SK-N-SH treated with all-trans-retinoic acid at 6 μM for 48 hours (cell line): ENCODE measurements at regions not wholly inside any gene's neighbourhood (a gene's known extent, or its start where the extent isn't known, plus 50 kb on each side); places are given as distances from the start of the nearest gene placed in this dataset.

ENCODE experiments used
- ATAC-seq: fragments of 200-7000 bp; cut with Tn5 transposase; 3 replicates; pipeline ENCODE4 v1.9.1; 2020; ENCODE audit warnings: mild to moderate bottlenecking, moderate library complexity
- ARNTL ChIP-seq: fragments of 450-650 bp; formaldehyde crosslinking; IDR thresholded peaks from 2 replicates; pipeline ENCODE4 v1.5.0; 2020; ENCODE audit warnings: low read depth, mild to moderate bottlenecking, moderate library complexity, borderline replicate concordance
- BACH2 ChIP-seq: fragments of 250-450 bp; sonication (Bioruptor Pico); IDR thresholded peaks from 2 replicates; pipeline ENCODE4 v1.9.0; 2021; ENCODE audit warnings: mild to moderate bottlenecking, borderline replicate concordance
- CSDC2 ChIP-seq: fragments of 250-450 bp; sonication (Bioruptor Pico); IDR thresholded peaks from 2 replicates; pipeline ENCODE4 v1.5.0; 2020; ENCODE audit warnings: mild to moderate bottlenecking, moderate library complexity
- GLIS3 ChIP-seq: fragments of 250-450 bp; sonication (Bioruptor Pico); IDR thresholded peaks from 2 replicates; pipeline ENCODE4 v1.5.0; 2020; ENCODE audit warnings: mild to moderate bottlenecking, moderate library complexity
- OSR1 ChIP-seq: fragments of 250-450 bp; sonication (Bioruptor Pico); IDR thresholded peaks from 2 replicates; pipeline ENCODE4 v1.8.0; 2022; ENCODE audit warnings: moderate library complexity, mild to moderate bottlenecking, inconsistent platforms
- PPARA ChIP-seq: fragments of 250-450 bp; sonication (Bioruptor Pico); IDR thresholded peaks from 2 replicates; pipeline ENCODE4 v1.5.0; 2020; ENCODE audit warnings: mild to moderate bottlenecking, borderline replicate concordance
- SNAI2 ChIP-seq: fragments of 250-450 bp; sonication (Bioruptor Pico); IDR thresholded peaks from 2 replicates; pipeline ENCODE4 v1.5.0; 2020; ENCODE audit warnings: mild to moderate bottlenecking, moderate library complexity
- TCF4 ChIP-seq: fragments of 250-450 bp; sonication (Bioruptor Pico); IDR thresholded peaks from 2 replicates; pipeline ENCODE4 v1.8.0; 2021; ENCODE audit warnings: mild to moderate bottlenecking, moderate library complexity, borderline replicate concordance
- TOX ChIP-seq: fragments of 250-450 bp; sonication (Bioruptor Pico); IDR thresholded peaks from 2 replicates; pipeline ENCODE4 v1.8.0; 2021; ENCODE audit warnings: mild to moderate bottlenecking, moderate library complexity, borderline replicate concordance
- ZC3H10 ChIP-seq: fragments of 250-450 bp; sonication (Bioruptor Pico); IDR thresholded peaks from 2 replicates; pipeline ENCODE4 v1.5.1; 2021; ENCODE audit warnings: mild to moderate bottlenecking, moderate library complexity
- ZFP3 ChIP-seq: fragments of 250-450 bp; sonication (Bioruptor Pico); IDR thresholded peaks from 2 replicates; pipeline ENCODE4 v1.5.0; 2020; ENCODE audit warnings: mild to moderate bottlenecking, moderate library complexity
- ZFP30 ChIP-seq: fragments of 450-650 bp; formaldehyde crosslinking; IDR thresholded peaks from 2 replicates; pipeline ENCODE4 v1.5.0; 2022; ENCODE audit warnings: mild to moderate bottlenecking, moderate library complexity
- ZNF565 ChIP-seq: fragments of 450-650 bp; formaldehyde crosslinking; conservative IDR thresholded peaks from 2 replicates; pipeline ENCODE4 v1.5.0; 2020; ENCODE audit warnings: low read depth, mild to moderate bottlenecking, moderate library complexity
- ZNF70 ChIP-seq: fragments of 450-650 bp; formaldehyde crosslinking; IDR thresholded peaks from 2 replicates; pipeline ENCODE4 v1.5.0; 2020; ENCODE audit warnings: mild to moderate bottlenecking, moderate library complexity
- ZNF8 ChIP-seq: fragments of 450-650 bp; formaldehyde crosslinking; IDR thresholded peaks from 2 replicates; pipeline ENCODE4 v1.5.0; 2020; ENCODE audit warnings: mild to moderate bottlenecking, moderate library complexity
- TF ChIP-seq, protein P1 (sequence below): fragments of 250-450 bp; sonication (Bioruptor Pico); IDR thresholded peaks from 2 replicates; pipeline ENCODE4 v1.8.0; 2021; ENCODE audit warnings: low read depth, mild to moderate bottlenecking, moderate library complexity, borderline replicate concordance
- TF ChIP-seq, protein P2 (sequence below): fragments of 250-450 bp; sonication (Bioruptor Pico); IDR thresholded peaks from 2 replicates; pipeline ENCODE4 v1.5.1; 2020; ENCODE audit warnings: low read depth, mild to moderate bottlenecking, moderate library complexity
- TF ChIP-seq, protein P3 (sequence below): fragments of 250-450 bp; sonication (Bioruptor Pico); IDR thresholded peaks from 2 replicates; pipeline ENCODE4 v1.5.1; 2021; ENCODE audit warnings: mild to moderate bottlenecking, moderate library complexity
- TF ChIP-seq, protein P4 (sequence below): fragments of 250-450 bp; sonication (Bioruptor Pico); IDR thresholded peaks from 2 replicates; pipeline ENCODE4 v1.8.0; 2020; ENCODE audit warnings: mild to moderate bottlenecking, moderate library complexity, borderline replicate concordance

DNA sequence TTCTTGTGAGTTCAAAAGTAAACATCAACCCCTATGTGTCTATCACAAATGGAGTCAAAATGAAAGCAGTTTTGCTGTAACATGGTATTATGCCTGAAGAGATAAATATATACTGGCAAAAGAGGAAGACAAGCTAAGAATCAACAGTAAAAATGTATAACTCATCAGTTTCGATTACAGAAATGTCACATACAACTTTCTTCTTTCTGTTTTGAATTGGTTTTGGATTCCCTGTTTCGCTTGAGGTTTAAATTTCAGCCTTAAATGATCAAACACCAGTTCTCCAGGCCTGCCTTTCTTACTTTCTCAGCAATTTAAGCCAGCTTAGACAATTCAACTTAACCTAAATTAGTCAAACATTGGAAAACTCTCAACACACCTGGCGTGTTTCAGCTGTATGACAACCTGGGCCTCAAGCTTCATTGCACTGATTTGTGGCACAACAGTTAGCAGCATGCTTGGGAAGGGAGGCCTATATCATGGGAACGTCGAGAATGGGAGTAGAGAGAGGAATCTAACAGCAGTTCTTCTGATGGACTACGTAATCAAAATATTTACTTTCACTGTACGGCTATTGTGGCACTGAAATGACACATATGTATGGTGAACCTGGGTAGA, 51.9 kb upstream of the MARCKS start (continued):
- TF ChIP-seq TOX (no peak), TCF4 (CRISPR knock-in tag) (no peak)
- TF ChIP-seq, protein P1, sequence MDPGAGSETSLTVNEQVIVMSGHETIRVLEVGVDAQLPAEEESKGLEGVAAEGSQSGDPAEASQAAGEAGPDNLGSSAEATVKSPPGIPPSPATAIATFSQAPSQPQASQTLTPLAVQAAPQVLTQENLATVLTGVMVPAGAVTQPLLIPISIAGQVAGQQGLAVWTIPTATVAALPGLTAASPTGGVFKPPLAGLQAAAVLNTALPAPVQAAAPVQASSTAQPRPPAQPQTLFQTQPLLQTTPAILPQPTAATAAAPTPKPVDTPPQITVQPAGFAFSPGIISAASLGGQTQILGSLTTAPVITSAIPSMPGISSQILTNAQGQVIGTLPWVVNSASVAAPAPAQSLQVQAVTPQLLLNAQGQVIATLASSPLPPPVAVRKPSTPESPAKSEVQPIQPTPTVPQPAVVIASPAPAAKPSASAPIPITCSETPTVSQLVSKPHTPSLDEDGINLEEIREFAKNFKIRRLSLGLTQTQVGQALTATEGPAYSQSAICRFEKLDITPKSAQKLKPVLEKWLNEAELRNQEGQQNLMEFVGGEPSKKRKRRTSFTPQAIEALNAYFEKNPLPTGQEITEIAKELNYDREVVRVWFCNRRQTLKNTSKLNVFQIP (CRISPR knock-in tag): no peak

DNA sequence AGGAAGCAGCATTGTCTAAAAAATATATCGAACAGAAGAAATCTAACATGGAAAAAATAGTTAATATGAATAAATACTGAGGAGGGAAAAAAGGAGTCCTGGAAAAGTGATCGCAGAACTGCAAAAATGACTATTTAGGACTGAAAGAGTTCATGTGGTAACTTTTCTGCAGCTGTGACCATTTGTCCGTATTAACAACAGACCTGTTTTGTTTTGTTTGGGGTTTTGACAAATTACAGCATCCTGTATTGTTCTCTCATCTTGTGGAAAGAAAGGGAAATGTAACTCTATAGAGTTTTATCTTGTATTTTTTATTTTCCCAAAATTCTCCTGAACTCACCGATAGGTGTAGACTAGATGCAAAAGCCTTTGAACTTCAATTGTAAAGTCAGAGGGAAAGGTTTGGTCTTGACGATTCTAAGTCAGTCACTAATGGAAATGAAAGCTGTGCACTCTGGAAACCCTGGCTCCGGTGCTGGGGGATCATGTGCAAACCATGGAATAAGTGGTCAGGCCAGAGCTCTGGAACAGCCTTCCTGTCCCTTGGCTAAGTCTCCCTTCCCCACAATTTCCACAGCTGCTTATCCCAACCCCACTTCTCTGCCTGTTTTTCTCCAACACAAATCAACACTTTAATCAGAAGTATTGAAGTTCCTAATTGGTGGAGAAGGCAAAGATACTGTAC, 51.2 kb upstream of the MARCKS start:
- no peak for ATAC-seq
- TF ChIP-seq TCF4 (CRISPR knock-in tag) (no peak), CSDC2 (no peak), GLIS3 (CRISPR knock-in tag) (no peak), ZFP3 (CRISPR knock-in tag) (no peak), ARNTL (CRISPR knock-in tag) (no peak), OSR1 (CRISPR knock-in tag) (no peak), SNAI2 (CRISPR knock-in tag) (no peak), ZC3H10 (CRISPR knock-in tag) (no peak), ZNF70 (CRISPR knock-in tag) (no peak), ZNF565 (no peak), ZNF8 (CRISPR knock-in tag) (no peak), ZFP30 (CRISPR knock-in tag) (no peak), BACH2 (CRISPR knock-in tag) (no peak), PPARA (CRISPR knock-in tag) (no peak)
- TF ChIP-seq, protein P2, sequence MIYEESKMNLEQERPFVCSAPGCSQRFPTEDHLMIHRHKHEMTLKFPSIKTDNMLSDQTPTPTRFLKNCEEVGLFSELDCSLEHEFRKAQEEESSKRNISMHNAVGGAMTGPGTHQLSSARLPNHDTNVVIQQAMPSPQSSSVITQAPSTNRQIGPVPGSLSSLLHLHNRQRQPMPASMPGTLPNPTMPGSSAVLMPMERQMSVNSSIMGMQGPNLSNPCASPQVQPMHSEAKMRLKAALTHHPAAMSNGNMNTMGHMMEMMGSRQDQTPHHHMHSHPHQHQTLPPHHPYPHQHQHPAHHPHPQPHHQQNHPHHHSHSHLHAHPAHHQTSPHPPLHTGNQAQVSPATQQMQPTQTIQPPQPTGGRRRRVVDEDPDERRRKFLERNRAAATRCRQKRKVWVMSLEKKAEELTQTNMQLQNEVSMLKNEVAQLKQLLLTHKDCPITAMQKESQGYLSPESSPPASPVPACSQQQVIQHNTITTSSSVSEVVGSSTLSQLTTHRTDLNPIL (CRISPR knock-in tag): no peak
- TF ChIP-seq, protein P3, sequence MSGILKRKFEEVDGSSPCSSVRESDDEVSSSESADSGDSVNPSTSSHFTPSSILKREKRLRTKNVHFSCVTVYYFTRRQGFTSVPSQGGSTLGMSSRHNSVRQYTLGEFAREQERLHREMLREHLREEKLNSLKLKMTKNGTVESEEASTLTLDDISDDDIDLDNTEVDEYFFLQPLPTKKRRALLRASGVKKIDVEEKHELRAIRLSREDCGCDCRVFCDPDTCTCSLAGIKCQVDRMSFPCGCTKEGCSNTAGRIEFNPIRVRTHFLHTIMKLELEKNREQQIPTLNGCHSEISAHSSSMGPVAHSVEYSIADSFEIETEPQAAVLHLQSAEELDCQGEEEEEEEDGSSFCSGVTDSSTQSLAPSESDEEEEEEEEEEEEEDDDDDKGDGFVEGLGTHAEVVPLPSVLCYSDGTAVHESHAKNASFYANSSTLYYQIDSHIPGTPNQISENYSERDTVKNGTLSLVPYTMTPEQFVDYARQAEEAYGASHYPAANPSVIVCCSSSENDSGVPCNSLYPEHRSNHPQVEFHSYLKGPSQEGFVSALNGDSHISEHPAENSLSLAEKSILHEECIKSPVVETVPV: no peak
- TF ChIP-seq, protein P4, sequence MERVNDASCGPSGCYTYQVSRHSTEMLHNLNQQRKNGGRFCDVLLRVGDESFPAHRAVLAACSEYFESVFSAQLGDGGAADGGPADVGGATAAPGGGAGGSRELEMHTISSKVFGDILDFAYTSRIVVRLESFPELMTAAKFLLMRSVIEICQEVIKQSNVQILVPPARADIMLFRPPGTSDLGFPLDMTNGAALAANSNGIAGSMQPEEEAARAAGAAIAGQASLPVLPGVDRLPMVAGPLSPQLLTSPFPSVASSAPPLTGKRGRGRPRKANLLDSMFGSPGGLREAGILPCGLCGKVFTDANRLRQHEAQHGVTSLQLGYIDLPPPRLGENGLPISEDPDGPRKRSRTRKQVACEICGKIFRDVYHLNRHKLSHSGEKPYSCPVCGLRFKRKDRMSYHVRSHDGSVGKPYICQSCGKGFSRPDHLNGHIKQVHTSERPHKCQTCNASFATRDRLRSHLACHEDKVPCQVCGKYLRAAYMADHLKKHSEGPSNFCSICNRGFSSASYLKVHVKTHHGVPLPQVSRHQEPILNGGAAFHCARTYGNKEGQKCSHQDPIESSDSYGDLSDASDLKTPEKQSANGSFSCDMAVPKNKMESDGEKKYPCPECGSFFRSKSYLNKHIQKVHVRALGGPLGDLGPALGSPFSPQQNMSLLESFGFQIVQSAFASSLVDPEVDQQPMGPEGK (CRISPR knock-in tag): no peak
